Esophagus muscularis mucosa (tissue), 4 donors: ENCODE measurements at regions not wholly inside any gene's neighbourhood (a gene's known extent, or its start where the extent isn't known, plus 50 kb on each side); places are given as distances from the start of the nearest gene placed in this dataset.
"Not testable (repeated sequence)": the region's sequence is repeated elsewhere in the genome, so short reads cannot be mapped to it uniquely, and the experiment has no call there.

ENCODE experiments used
- DNase-seq: peaks from one replicate; pipeline ENCODE4 v3.0.0-alpha.2; 2017; ENCODE audit errors: extremely low spot score
- H3K27ac ChIP-seq, 4 donors: fragments of 200-600 bp; sonication (generic); replicated peaks in 1 of 4; 1 replicate in 3 of 4; 2 replicates in 1 of 4; pipeline ENCODE4 v1.5.1; 2016 to 2019; ENCODE audit warnings: mild to moderate bottlenecking in 1 of 4
- H3K27me3 ChIP-seq, 4 donors: fragments of 200-600 bp; sonication (generic); one replicate each; pipeline versions ENCODE4 v1.5.1 to v1.6.0; 2016 to 2019
- H3K36me3 ChIP-seq, 4 donors: fragments of 200-600 bp; sonication (generic); one replicate each; pipeline ENCODE4 v1.5.1; 2016 to 2019
- H3K4me1 ChIP-seq, 4 donors: fragments of 200-600 bp; sonication (generic); one replicate each; pipeline ENCODE4 v1.5.1; 2016 to 2019
- H3K4me3 ChIP-seq, 4 donors: fragments of 200-600 bp; sonication (generic); 1 replicate in 2 of 4; 2 replicates in 2 of 4; pipeline ENCODE4 v1.5.1; 2016 to 2019; ENCODE audit warnings: mild to moderate bottlenecking in 4 of 4, moderate library complexity in 1 of 4
- H3K9me3 ChIP-seq, 4 donors: fragments of 200-600 bp; sonication (generic); 1 replicate in 3 of 4; 2 replicates in 1 of 4; pipeline ENCODE4 v1.5.1; 2016 to 2019
- EP300 ChIP-seq: sonication (generic); formaldehyde crosslinking; IDR thresholded peaks from one replicate; pipeline ENCODE4 v1.6.1; 2017; ENCODE audit warnings: antibody characterized with exemption
- POLR2A ChIP-seq: fragments of 450-650 bp; IDR thresholded peaks from one replicate; pipeline ENCODE4 v1.6.1; 2017; ENCODE audit warnings: antibody characterized with exemption, moderate library complexity, mild to moderate bottlenecking, low read depth
- POLR2AphosphoS5 ChIP-seq, 2 donors: sonication (generic); formaldehyde crosslinking; IDR thresholded peaks; one replicate each; pipeline ENCODE4 v1.6.1; 2017; ENCODE audit warnings: antibody characterized with exemption in 2 of 2
- WGBS: methylation state at CpG from one replicate; pipeline ENCODE4 v1.1.5; 2018; 5-methylcytosine and 5-hydroxymethylcytosine counted together
- intact Hi-C: fragments of 100-400 bp; cut with DNase I; formaldehyde crosslinking; loops from one replicate; pipeline ENCODE4 v1.15.1; 2023
- TF ChIP-seq, protein P1 (sequence below), 3 experiments: fragments of 200-600 bp in 2 of 3; fragments of 450-650 bp in 1 of 3; sonication (generic) in 2 of 3; IDR thresholded peaks; one replicate each; pipeline ENCODE4 v1.5.1; 2017 to 2019; ENCODE audit warnings: antibody characterized with exemption in 3 of 3, mild to moderate bottlenecking in 2 of 3, moderate library complexity in 1 of 3

DNA sequence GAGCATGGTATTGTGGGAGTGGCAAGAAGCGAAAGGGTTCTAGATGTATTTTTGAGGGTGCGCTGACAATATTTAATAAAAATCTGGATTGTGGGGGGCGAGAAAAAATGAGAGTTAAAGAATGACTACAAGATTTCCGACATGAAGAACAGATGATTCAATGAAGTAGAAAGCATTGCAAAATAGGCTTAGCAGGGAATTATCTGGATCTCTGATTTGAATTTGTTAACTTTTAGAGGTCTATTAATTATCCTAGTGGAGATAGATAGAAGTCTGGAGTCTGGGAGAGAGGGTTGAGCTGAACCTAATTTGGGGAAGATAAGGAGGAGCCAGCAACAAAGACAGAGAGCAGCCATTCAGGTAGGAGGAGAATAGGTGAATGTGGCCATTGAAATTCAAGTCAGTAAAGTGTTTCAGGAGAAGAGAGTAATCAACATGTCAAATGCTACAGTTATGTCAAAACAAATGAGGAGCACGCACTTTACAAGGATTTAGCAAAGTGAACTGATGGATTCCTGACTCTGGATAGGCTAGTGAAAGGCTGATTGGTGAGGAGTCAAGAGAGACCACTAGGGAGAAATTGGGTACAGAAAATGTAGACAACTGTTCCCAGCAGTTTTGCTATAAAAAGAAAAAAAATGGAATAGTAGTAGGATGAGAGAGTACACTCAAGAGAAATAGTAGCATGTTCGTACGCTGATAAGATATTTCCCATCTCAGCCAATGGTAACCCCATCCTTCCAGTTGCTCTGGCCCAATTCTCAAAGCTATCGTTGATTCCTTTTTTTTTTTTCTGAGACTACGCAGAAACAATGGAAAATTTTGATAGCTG, 393.2 kb upstream of the CXADR start:
- 79% methylated on average over 9 of the region's 9 CpGs for WGBS
- no peaks in the 10 kb centered on the region for H3K4me1 ChIP-seq
- H3K36me3 ChIP-seq: no peaks in the 10 kb centered on the region
- TF ChIP-seq POLR2AphosphoS5 (IDR thresholded peaks at IDR 0.05): no peak
- no peak for TF ChIP-seq EP300
- TF ChIP-seq, protein P1, sequence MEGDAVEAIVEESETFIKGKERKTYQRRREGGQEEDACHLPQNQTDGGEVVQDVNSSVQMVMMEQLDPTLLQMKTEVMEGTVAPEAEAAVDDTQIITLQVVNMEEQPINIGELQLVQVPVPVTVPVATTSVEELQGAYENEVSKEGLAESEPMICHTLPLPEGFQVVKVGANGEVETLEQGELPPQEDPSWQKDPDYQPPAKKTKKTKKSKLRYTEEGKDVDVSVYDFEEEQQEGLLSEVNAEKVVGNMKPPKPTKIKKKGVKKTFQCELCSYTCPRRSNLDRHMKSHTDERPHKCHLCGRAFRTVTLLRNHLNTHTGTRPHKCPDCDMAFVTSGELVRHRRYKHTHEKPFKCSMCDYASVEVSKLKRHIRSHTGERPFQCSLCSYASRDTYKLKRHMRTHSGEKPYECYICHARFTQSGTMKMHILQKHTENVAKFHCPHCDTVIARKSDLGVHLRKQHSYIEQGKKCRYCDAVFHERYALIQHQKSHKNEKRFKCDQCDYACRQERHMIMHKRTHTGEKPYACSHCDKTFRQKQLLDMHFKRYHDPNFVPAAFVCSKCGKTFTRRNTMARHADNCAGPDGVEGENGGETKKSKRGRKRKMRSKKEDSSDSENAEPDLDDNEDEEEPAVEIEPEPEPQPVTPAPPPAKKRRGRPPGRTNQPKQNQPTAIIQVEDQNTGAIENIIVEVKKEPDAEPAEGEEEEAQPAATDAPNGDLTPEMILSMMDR (IDR thresholded peaks at IDR 0.05): no peak
- TF ChIP-seq POLR2A: no peak
- no peak overlapping the region for H3K27ac ChIP-seq
- intact Hi-C loops: no loop called here
- H3K9me3 ChIP-seq: no peaks in the 10 kb centered on the region
- H3K4me3 ChIP-seq: no peak overlapping the region
- H3K27me3 ChIP-seq: no peaks in the 10 kb centered on the region
- no peak for DNase-seq

DNA sequence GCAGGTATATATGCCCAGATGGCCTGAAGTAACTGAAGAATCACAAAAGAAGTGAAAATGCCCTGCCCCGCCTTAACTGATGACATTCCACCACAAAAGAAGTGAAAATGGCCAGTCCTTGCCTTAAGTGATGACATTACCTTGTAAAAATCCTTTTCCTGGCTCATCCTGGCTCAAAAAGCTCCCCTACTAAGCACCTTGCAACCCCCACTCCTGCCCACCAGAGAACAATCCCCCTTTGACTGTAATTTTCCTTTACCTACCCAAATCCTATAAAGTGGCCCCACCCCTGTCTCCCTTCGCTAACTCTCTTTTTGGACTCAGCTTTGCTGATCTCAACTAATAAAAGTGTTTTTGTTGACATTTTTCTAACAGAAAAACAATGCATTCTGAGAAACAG, 385.4 kb upstream of the CXADR start:
- WGBS: 46% methylated on average over 2 of the region's 2 CpGs
- H3K4me1 ChIP-seq, H3K27ac ChIP-seq, H3K9me3 ChIP-seq, H3K36me3 ChIP-seq, DNase-seq, H3K27me3 ChIP-seq, H3K4me3 ChIP-seq, intact Hi-C loops: not testable (repeated sequence)

DNA sequence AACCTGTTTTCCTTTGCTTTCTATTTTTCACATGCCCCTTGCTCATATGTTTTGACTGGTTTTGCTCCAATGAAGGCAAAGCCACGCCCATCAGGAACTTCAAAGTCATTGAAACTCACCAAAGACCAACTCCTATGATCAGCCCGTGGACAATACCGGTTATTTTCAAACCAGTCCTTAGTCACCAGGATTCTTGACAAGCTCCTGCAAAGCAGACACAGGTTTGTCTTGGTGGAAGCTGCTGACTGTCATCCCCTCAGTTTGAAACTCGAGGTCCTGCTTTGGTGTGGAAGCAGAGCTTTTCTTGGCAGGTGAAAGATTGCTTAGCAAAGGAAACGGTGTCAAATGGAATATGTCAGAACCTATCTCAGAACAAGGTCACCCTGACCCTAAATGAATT, 384.7 kb upstream of the CXADR start:
- H3K27me3 ChIP-seq: no peaks in the 10 kb centered on the region
- peaks cover 0 to 4% (median 2%) of the 10 kb centered on the region in 4 donors for H3K9me3 ChIP-seq
- no peaks in the 10 kb centered on the region for H3K36me3 ChIP-seq
- H3K4me1 ChIP-seq: no peaks in the 10 kb centered on the region
- H3K4me3 ChIP-seq: no peak overlapping the region
- DNase-seq: no peak
- intact Hi-C loops: no loop called here
- TF ChIP-seq POLR2AphosphoS5 (IDR thresholded peaks at IDR 0.05) (no peak), EP300 (no peak), POLR2A (no peak)
- TF ChIP-seq, protein P1 (IDR thresholded peaks at IDR 0.05): no peak
- H3K27ac ChIP-seq: no peak overlapping the region
- 49% methylated on average over 5 of the region's 5 CpGs for whole genome bisulfite sequencing

DNA sequence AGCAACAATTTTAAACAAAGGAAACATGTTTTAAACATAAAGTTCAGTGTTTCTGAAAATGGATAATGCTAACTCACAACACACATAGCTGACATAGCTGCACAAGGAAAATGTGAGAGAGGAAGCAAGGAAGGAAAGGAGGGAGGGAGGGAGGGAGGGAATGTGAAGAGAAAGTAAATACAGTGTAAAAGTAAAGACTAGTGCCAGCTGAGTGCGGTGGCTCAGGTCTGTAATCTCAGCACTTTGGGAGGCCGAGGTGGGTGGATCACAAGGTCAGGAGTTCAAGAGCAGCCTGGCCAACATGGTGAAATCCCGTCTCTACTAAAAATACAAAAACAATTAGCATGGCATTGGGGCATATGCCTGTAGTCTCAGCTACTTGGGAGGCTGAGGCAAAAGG, 373.7 kb upstream of the CXADR start:
- H3K27ac ChIP-seq, intact Hi-C loops, H3K4me1 ChIP-seq, H3K9me3 ChIP-seq, H3K27me3 ChIP-seq, H3K36me3 ChIP-seq, DNase-seq: not testable (repeated sequence)
- peak overlapping the region; percentile 32 to 50 (median 39) for H3K4me3 ChIP-seq
- WGBS: 30% methylated on average over 3 of the region's 3 CpGs

DNA sequence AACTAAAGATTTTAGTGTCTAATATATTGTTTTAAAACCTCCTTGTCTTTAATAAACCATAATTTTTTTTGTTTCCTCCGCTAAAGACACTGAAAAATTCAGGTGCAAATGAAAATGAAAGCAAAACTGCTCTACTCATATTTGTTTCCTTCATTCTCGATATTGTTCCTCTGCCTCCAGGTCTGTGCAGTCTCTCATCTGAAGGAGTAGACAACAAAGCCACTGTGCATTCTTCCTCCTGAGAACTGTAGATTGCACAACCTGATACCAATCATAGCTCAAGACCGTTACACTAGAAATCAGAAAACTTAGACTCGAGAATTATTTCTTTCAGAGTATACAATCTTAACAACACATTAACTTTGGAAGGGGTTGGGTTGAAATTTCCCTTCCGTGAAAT, 373.1 kb upstream of the CXADR start:
- intact Hi-C loops: no loop called here
- 54% methylated on average over 5 of the region's 5 CpGs for WGBS
- H3K36me3 ChIP-seq: no peaks in the 10 kb centered on the region
- no peak overlapping the region for H3K27ac ChIP-seq
- peak overlapping the region; percentile 32 to 50 (median 39) for H3K4me3 ChIP-seq
- DNase-seq: no peak
- H3K9me3 ChIP-seq: no peaks in the 10 kb centered on the region
- TF ChIP-seq EP300 (no peak), POLR2AphosphoS5 (IDR thresholded peaks at IDR 0.05) (no peak), POLR2A (no peak)
- TF ChIP-seq, protein P1 (IDR thresholded peaks at IDR 0.05): no peak
- H3K4me1 ChIP-seq: peaks cover 0 to 7% (median 0%) of the 10 kb centered on the region in 4 donors
- no peaks in the 10 kb centered on the region for H3K27me3 ChIP-seq

DNA sequence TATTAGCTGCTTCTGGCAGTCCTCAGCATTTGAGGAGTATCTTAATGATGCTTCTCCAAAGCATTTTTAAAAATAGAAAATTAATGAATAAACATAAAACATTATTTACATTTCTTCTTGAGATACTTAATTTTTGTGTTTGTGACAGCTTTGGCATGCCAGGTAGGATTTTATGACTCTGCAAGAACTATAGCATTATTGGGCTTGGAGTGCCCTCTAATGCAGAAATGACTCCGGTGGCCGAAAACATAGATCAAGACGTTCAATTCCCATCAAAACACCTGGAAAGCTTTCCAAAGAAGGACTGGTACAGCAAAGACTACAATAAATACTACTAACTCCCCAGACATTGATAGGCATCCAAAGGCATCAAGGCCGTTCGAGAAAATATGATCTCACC, 366.4 kb upstream of the CXADR start:
- Histone ChIP-seq H3K4me3 (no peak overlapping the region), H3K36me3 (no peaks in the 10 kb centered on the region), H3K4me1 (no peaks in the 10 kb centered on the region), H3K27ac (no peak overlapping the region), H3K9me3 (no peaks in the 10 kb centered on the region), H3K27me3 (no peaks in the 10 kb centered on the region)
- TF ChIP-seq POLR2AphosphoS5 (IDR thresholded peaks at IDR 0.05): no peak
- TF ChIP-seq, protein P1 (IDR thresholded peaks at IDR 0.05): peak in 1 of 3 experiments; percentile 3
- no peak for DNase-seq
- WGBS: 88% methylated on average over 5 of the region's 5 CpGs
- intact Hi-C loops: no loop called here
